Aorta (tissue), 5 donors: ENCODE measurements at regions not wholly inside any gene's neighbourhood (a gene's known extent, or its start where the extent isn't known, plus 50 kb on each side); places are given as distances from the start of the nearest gene placed in this dataset.
"Not testable (repeated sequence)": the region's sequence is repeated elsewhere in the genome, so short reads cannot be mapped to it uniquely, and the experiment has no call there.

Experiments used
- ATAC-seq: fragments of 200-7000 bp; cut with Tn5 transposase; one replicate; pipeline ENCODE4 v1.9.1; 2022; ENCODE audit warnings: moderate library complexity; ENCODE audit not compliant: low FRiP score
- DNase-seq, 2 donors: peaks; one replicate each; pipeline ENCODE4 v3.0.0-alpha.2; 2020
- H3K27ac ChIP-seq, 2 donors: one replicate each; pipeline ENCODE4 v1.5.1; 2013; ENCODE audit warnings: low read length in 2 of 2, mild to moderate bottlenecking in 2 of 2, moderate library complexity in 2 of 2, control low read depth in 1 of 2, inconsistent platforms in 1 of 2, low read depth in 1 of 2
- H3K27me3 ChIP-seq, 2 donors: one replicate each; pipeline ENCODE4 v1.6.1; 2013; ENCODE audit warnings: control low read depth in 1 of 2, low read length in 1 of 2, mild to moderate bottlenecking in 1 of 2, moderate library complexity in 1 of 2; ENCODE audit not compliant: insufficient read depth in 2 of 2, control insufficient read depth in 1 of 2
- H3K36me3 ChIP-seq, 2 donors: one replicate each; pipeline ENCODE4 v1.6.1; 2013; ENCODE audit warnings: control low read depth in 1 of 2, low read length in 1 of 2, mild to moderate bottlenecking in 1 of 2; ENCODE audit not compliant: insufficient read depth in 2 of 2, control insufficient read depth in 1 of 2
- H3K4me1 ChIP-seq, 2 donors: one replicate each; pipeline ENCODE4 v1.6.1; 2013; ENCODE audit warnings: low read length in 2 of 2, control low read depth in 1 of 2, mild to moderate bottlenecking in 1 of 2, moderate library complexity in 1 of 2; ENCODE audit not compliant: insufficient read depth in 2 of 2, control insufficient read depth in 1 of 2
- H3K4me3 ChIP-seq, 2 donors: one replicate each; pipeline ENCODE4 v1.5.1; 2013; ENCODE audit warnings: low read length in 2 of 2, control low read depth in 1 of 2, mild to moderate bottlenecking in 1 of 2
- H3K9me3 ChIP-seq: one replicate; pipeline ENCODE4 v1.6.1; 2013; ENCODE audit warnings: mild to moderate bottlenecking, low read length; ENCODE audit not compliant: control insufficient read depth
- WGBS, 2 donors: extraction: QIAGEN DNeasy Blood & Tissue Kit; methylation state at CpG; one replicate each; pipeline ENCODE4 v1.1.7; 2013; 5-methylcytosine and 5-hydroxymethylcytosine counted together
- intact Hi-C, 2 donors: fragments of 100-400 bp; cut with DNase I; formaldehyde crosslinking; loops; one replicate each; pipeline versions ENCODE4 v1.14.2 to v1.15.0; 2022
- donor health status: healthy with polysubstance abuse.
- donor health status: Bipolar disorder and iron deficiency.
- donor health status: DM: no; HTN: no; CAD: no.
- donor health status: DM: no; HTN: no; CAD: no.
- donor health status: DM: yes; HTN: yes; CAD: no.

GRCh38 chr1:120465900-120466299 is 51.1 kb downstream of the NBPF8 start:
- ATAC-seq, H3K4me1 ChIP-seq, DNase-seq, H3K4me3 ChIP-seq, H3K9me3 ChIP-seq, H3K27ac ChIP-seq, intact Hi-C loops, H3K27me3 ChIP-seq, H3K36me3 ChIP-seq: not testable (repeated sequence)
- WGBS, 2 donors = 90 to 93% methylated on average over 6 of the region's 6 CpGs

GRCh38 chr1:120477663-120478062 is 62.8 kb downstream of the NBPF8 start:
- H3K27me3 ChIP-seq, H3K36me3 ChIP-seq, H3K9me3 ChIP-seq, DNase-seq, intact Hi-C loops, H3K27ac ChIP-seq, H3K4me1 ChIP-seq, ATAC-seq, H3K4me3 ChIP-seq: not testable (repeated sequence)
- WGBS, 2 donors = 75 to 92% methylated on average over 4 of the region's 4 CpGs

GRCh38 chr1:120478400-120478799 is 63.6 kb downstream of the NBPF8 start:
- H3K4me1 ChIP-seq, H3K27ac ChIP-seq, intact Hi-C loops, H3K4me3 ChIP-seq, H3K9me3 ChIP-seq, ATAC-seq, DNase-seq, H3K36me3 ChIP-seq, H3K27me3 ChIP-seq: not testable (repeated sequence)
- WGBS, 2 donors = 77 to 93% methylated on average over 2 to 5 of the region's 5 CpGs

GRCh38 chr1:120487542-120487941 is 72.7 kb downstream of the NBPF8 start:
- intact Hi-C loops, ATAC-seq: not testable (repeated sequence)

GRCh38 chr1:120489217-120489616 is 74.4 kb downstream of the NBPF8 start:
- H3K9me3 ChIP-seq, H3K4me3 ChIP-seq, H3K4me1 ChIP-seq, DNase-seq, intact Hi-C loops, H3K36me3 ChIP-seq, ATAC-seq, H3K27ac ChIP-seq, H3K27me3 ChIP-seq: not testable (repeated sequence)
- 95 to 96% methylated on average over 8 of the region's 8 CpGs for WGBS, 2 donors

More at GRCh38 chr1:120487542-120487941, 72.7 kb downstream of the NBPF8 start:
- not testable (repeated sequence) for H3K27ac ChIP-seq, H3K4me3 ChIP-seq, H3K4me1 ChIP-seq, H3K9me3 ChIP-seq, H3K27me3 ChIP-seq, DNase-seq, H3K36me3 ChIP-seq
- WGBS, 2 donors = 40 to 80% methylated on average over 1 of the region's 2 CpGs

GRCh38 chr1:120497145-120497544 is 82.3 kb downstream of the NBPF8 start:
- ATAC-seq = not testable (repeated sequence)

GRCh38 chr1:120503284-120503683 is 88.4 kb downstream of the NBPF8 start:
- ATAC-seq, H3K4me1 ChIP-seq, H3K4me3 ChIP-seq, intact Hi-C loops, H3K36me3 ChIP-seq, H3K9me3 ChIP-seq, DNase-seq, H3K27ac ChIP-seq, H3K27me3 ChIP-seq: not testable (repeated sequence)
- 87 to 93% methylated on average over 2 of the region's 3 CpGs for WGBS, 2 donors

More at GRCh38 chr1:120497145-120497544, 82.3 kb downstream of the NBPF8 start:
- H3K27ac ChIP-seq, H3K4me1 ChIP-seq, H3K36me3 ChIP-seq, DNase-seq, H3K27me3 ChIP-seq, intact Hi-C loops, H3K4me3 ChIP-seq, H3K9me3 ChIP-seq: not testable (repeated sequence)
- no CpG with 5 or more reads among the region's 3 CpGs for WGBS, 2 donors

- ATAC-seq, H3K36me3 ChIP-seq, H3K27ac ChIP-seq, H3K27me3 ChIP-seq, intact Hi-C loops, H3K4me1 ChIP-seq, H3K4me3 ChIP-seq, H3K9me3 ChIP-seq, DNase-seq: not testable (repeated sequence)
- WGBS, 2 donors = 97 to 98% methylated on average over 2 of the region's 2 CpGs
Observed at GRCh38 chr1:120506352-120506751, 91.5 kb downstream of the NBPF8 start.

GRCh38 chr1:120508351-120508750 is 93.5 kb downstream of the NBPF8 start:
- H3K4me1 ChIP-seq, intact Hi-C loops, H3K4me3 ChIP-seq, ATAC-seq, H3K36me3 ChIP-seq, H3K9me3 ChIP-seq, H3K27ac ChIP-seq, DNase-seq, H3K27me3 ChIP-seq: not testable (repeated sequence)
- 95 to 98% methylated on average over 3 of the region's 3 CpGs for WGBS, 2 donors
